ENCODE measurements at regions not wholly inside any gene's neighbourhood (a gene's known extent, or its start where the extent isn't known, plus 50 kb on each side); places are given as distances from the start of the nearest gene placed in this dataset.

DNA sequence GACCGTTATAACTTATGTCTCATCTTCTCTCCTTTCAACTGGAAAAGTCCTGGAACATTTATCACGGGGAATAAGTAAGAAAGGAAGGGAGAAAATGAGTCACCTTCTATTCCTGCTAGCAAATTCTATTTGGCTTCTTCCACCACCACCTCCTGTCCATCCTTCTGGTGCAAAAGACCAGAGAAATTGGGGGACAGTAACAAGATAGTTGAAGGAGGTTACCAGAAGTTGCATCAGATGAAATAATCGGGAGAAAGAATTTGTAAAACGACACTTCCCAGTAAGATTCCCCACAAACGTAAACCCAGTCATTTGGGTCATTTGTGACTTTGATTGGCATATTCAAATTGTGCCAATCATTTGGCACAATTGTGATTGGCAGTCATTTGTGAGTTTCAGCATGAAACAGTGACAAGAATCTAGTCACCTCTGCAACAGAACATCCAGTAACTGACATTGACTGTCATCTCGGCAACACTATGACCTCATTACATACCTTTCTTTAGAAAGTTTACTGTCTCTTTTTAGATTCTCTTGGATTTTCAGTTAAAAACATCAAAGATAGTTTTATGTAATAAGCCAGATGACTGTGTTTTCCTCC is 51.3 kb upstream of the PIK3CG start:
- no peak overlapping the region for H3K4me3 ChIP-seq (ENCODE audit: control insufficient read depth in 1 of 2, extremely low read depth in 1 of 2, low read length in 1 of 2)
- no peak for DNase-seq
- no peak for ATAC-seq (replicated peaks in 1 of 4)
- peaks cover 10 to 12% (median 10%) of the 10 kb centered on the region in 3 donors for H3K4me1 Mint-ChIP-seq
- H3K9me3 Mint-ChIP-seq = no peaks in the 10 kb centered on the region
- H3K4me1 ChIP-seq (ENCODE audit: control insufficient read depth in 1 of 2, extremely low read depth in 1 of 2, insufficient read depth in 2 of 2, low read length in 2 of 2) = peaks cover 0 to 6% of the 10 kb centered on the region in 2 experiments
- no CpG with 5 or more reads among the region's 6 CpGs for WGBS (ENCODE audit: insufficient coverage)
- H3K36me3 Mint-ChIP-seq = no peaks in the 10 kb centered on the region
- no peak overlapping the region for H3K27ac ChIP-seq (ENCODE audit: low read length)
- H3K36me3 ChIP-seq (ENCODE audit: control insufficient read depth in 2 of 2, extremely low read depth in 1 of 2, insufficient read depth in 1 of 2, low read length in 1 of 2) = no peaks in the 10 kb centered on the region
- H3K27me3 Mint-ChIP-seq = no peaks in the 10 kb centered on the region
- peaks cover 0 to 3% of the 10 kb centered on the region in 2 experiments for H3K27me3 ChIP-seq (replicated peaks in 1 of 2; ENCODE audit: control insufficient read depth in 2 of 2, extremely low read depth in 1 of 2, insufficient read depth in 2 of 2, low read length in 1 of 2)
- no peak overlapping the region for H3K27ac Mint-ChIP-seq
- H3K9me3 ChIP-seq = no peaks in the 10 kb centered on the region
- no peak overlapping the region for H3K4me3 Mint-ChIP-seq
- ChIA-PET POLR2A (no interaction called here), CTCF (no interaction called here)

GRCh38 chr7:106814887-106815286 is 50.2 kb upstream of the PIK3CG start:
- Histone ChIP-seq H3K4me1 (ENCODE audit: control insufficient read depth in 1 of 2, extremely low read depth in 1 of 2, insufficient read depth in 2 of 2, low read length in 2 of 2) (peaks cover 0 to 6% of the 10 kb centered on the region in 2 experiments), H3K36me3 (ENCODE audit: control insufficient read depth in 2 of 2, extremely low read depth in 1 of 2, insufficient read depth in 1 of 2, low read length in 1 of 2) (no peaks in the 10 kb centered on the region), H3K27ac (ENCODE audit: low read length) (no peak overlapping the region), H3K4me3 (ENCODE audit: control insufficient read depth in 1 of 2, extremely low read depth in 1 of 2, low read length in 1 of 2) (no peak overlapping the region), H3K27me3 (replicated peaks in 1 of 2; ENCODE audit: control insufficient read depth in 2 of 2, extremely low read depth in 1 of 2, insufficient read depth in 2 of 2, low read length in 1 of 2) (peaks cover 0 to 3% of the 10 kb centered on the region in 2 experiments), H3K9me3 (no peaks in the 10 kb centered on the region)
- CTCF ChIA-PET = no interaction called here
- POLR2A ChIA-PET = interaction anchor here in 1 of 2 donors (0.6 kb wide), 1 partner anchor 18 kb away, joined by 4 read pairs; no protein-coding TSS in a partner anchor
- H3K27me3 Mint-ChIP-seq = no peaks in the 10 kb centered on the region
- no peak overlapping the region for H3K27ac Mint-ChIP-seq
- H3K9me3 Mint-ChIP-seq = no peaks in the 10 kb centered on the region
- peaks cover 10 to 12% (median 10%) of the 10 kb centered on the region in 3 donors for H3K4me1 Mint-ChIP-seq
- ATAC-seq (replicated peaks in 1 of 4) = no peak
- H3K4me3 Mint-ChIP-seq = no peak overlapping the region
- DNase-seq = no peak
- WGBS (ENCODE audit: insufficient coverage) = 74% methylated on average over 7 of the region's 7 CpGs
- H3K36me3 Mint-ChIP-seq = no peaks in the 10 kb centered on the region
